Ovary (tissue), 3 donors: ENCODE measurements at regions not wholly inside any gene's neighbourhood (a gene's known extent, or its start where the extent isn't known, plus 50 kb on each side); places are given as distances from the start of the nearest gene placed in this dataset.

Experiments
- CTCF ChIP-seq, 3 donors: fragments of 450-650 bp in 2 of 3; fragments of 200-600 bp in 1 of 3; IDR thresholded peaks; one replicate each; pipeline versions ENCODE4 v1.5.1 to v1.8.0; 2016 to 2022; ENCODE audit warnings: antibody characterized with exemption in 3 of 3, mild to moderate bottlenecking in 1 of 3
- EP300 ChIP-seq: sonication (generic); formaldehyde crosslinking; IDR thresholded peaks from one replicate; pipeline ENCODE4 v1.6.1; 2017; ENCODE audit warnings: antibody characterized with exemption
- POLR2A ChIP-seq: fragments of 450-650 bp; IDR thresholded peaks from one replicate; pipeline ENCODE4 v1.6.1; 2017; ENCODE audit warnings: antibody characterized with exemption, mild to moderate bottlenecking, moderate library complexity
- donor health status: DM: no; HTN: no; CAD: no.

DNA sequence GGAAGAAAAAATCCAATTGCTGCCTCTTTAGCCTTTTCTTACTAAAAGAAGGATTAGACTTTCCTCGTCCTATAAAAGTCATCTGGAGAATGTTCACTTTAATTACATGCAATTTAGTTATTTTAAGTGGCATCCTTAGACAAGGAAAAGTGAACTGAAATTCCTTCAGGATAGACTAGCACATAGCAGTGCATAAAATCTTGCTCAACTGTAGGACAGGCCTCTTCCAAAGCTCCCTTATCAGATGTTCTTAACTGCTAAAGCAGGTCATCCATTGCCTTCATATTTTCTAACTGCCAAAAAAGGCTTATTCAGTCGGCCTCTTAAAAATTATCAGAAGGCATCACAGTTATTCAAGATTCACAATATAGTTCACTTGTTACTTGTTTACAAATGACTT is 396.5 kb downstream of the DMRT2 start:
- no peak for TF ChIP-seq CTCF (IDR thresholded peaks at IDR 0.05)
- TF ChIP-seq POLR2A = no peak
- TF ChIP-seq EP300 = no peak
